Posterior cingulate gyrus (tissue), 11 donors: ENCODE measurements at regions not wholly inside any gene's neighbourhood (a gene's known extent, or its start where the extent isn't known, plus 50 kb on each side); places are given as distances from the start of the nearest gene placed in this dataset.
"Not testable (repeated sequence)": the region's sequence is repeated elsewhere in the genome, so short reads cannot be mapped to it uniquely, and the experiment has no call there.

Experiments
- DNase-seq, 10 donors: peaks; one replicate each; pipeline versions ENCODE4 v3.0.0 to v3.0.0-alpha.2; 2020 to 2021; ENCODE audit warnings: mixed read lengths in 3 of 10
- intact Hi-C: fragments of 100-400 bp; cut with DNase I; formaldehyde crosslinking; loops from one replicate; pipeline ENCODE4 v1.15.1; 2023

GRCh38 chr6:156616495-156616894 is 160.7 kb upstream of the ARID1B start:
- no peak for DNase-seq
- intact Hi-C loops = no loop called here

- DNase-seq = no peak
- intact Hi-C loops = no loop called here
Observed at GRCh38 chr6:156613996-156614395, 163.2 kb upstream of the ARID1B start.

GRCh38 chr6:156612361-156612760 is 164.8 kb upstream of the ARID1B start:
- intact Hi-C loops = no loop called here
- DNase-seq = no peak

- intact Hi-C loops = no loop called here
- DNase-seq = peak in 1 of 10 donors; percentile 73
Observed at GRCh38 chr6:156602066-156602385, 175.2 kb upstream of the ARID1B start.

DNA sequence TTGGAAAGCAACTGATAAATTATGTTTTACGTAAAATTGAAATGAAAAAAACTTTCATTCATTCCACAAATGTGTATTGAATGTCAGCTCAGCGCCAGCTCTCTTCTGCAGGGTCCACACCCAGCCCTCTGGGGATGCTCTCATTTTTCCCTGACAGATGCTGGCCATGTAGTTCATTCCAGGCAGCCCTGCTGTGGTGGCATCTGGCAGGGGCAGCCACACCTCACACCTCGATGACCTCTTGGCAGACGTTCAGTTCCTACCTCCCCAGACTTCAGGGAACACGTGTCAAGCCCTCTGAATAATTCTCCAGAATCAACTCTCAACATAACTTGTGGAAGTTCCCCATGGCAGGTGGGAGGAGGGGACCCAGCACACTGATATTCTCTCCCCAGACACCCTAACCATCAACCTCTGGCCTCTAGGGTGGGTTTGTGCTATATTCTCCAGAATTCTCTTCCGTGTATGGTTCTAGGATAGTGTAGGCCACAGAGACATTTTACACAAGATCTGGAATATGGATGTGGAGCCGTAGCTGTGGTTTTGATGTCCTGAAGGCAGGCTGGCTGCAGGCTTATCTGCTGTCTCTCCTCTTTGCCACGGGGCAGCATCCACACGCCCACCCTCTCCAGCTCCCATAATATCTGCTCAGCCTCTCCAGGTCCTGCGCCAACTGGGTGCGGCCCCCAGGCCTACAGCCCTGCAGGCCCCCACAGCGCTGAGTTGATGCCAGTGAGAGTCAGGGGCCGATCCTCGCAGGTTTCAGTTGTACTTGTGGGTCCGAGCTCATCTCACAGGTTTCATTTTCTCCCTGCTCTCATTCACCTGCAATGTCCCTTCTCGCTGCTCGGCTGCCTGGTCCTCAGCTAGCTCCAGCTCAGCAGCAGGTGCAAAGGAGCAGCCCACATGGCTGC is 175.8 kb upstream of the ARID1B start:
- no peak for DNase-seq
- intact Hi-C loops = no loop called here

DNA sequence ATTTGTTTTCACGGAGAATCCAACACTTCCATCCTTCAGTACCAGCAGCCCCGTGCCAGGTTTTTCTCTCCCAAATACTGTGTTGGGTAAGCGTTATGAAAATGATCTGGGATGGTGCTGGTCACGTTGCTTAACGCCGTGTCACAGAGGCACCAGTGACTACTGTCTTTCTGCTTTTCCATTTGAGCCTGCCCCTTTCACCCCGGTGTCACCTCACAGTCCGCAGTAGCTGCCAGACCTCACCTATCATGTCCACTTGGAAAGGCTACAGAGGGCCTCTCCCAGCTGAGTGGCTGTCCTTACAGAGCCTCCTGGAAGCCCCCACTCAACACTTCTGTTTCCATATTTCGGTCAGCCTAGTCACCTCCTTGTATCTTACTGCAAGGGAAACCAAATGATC is 176.5 kb upstream of the ARID1B start:
- intact Hi-C loops = no loop called here
- DNase-seq = no peak

DNA sequence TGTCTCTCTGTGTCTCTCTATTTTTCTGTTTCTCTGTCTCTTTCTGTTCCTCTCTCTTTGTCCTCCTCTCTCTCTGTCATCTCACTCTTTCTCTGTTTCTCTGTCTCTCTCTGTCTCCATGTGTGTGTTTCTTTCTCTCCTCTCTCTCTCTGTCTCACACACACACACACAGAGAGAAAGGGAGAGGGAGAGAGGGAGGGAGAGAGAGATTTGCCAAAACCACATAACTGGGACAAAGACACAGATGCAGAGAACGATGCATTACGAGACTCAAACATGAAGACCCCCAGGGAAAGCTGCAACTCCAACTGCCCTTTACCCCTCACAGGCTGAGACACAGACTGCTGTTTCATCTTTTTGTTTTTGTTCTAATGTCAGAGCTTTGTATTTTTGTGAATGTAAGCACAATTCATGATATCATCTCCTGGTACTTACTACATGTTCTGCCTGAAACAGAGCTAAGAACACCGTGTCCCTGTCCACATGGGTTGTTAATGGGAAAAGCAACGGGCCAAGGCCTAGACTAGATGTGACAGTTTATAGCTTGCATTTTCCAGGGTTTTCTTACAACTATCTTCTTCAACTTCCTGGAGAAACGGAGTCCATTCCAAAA is 177.1 kb upstream of the ARID1B start:
- no peak for DNase-seq

DNA sequence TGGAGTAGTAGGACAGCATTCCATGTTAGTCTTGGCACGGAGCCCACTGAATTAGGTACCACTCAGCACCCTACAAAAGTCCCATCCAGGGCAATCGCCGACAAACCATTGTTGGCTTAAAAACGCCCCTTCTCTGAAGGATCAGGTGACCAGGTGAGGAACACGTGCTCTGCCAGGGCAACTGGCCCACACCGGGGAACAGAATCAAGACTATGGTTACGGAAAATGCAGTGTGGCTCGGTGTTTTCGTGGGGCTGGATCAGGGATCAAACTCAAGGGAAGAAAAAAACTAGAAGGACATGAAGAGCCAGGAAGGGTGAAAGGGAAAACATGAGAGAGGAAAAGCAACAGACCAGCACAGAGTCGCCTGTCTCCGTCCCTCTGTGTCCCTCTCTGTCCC is 177.8 kb upstream of the ARID1B start:
- DNase-seq = peak in 1 of 10 donors; percentile 77
- intact Hi-C loops = no loop called here

More for the DNA sequence above, 177.1 kb upstream of the ARID1B start:
- intact Hi-C loops = no loop called here

GRCh38 chr6:156598855-156599180 is 178.4 kb upstream of the ARID1B start:
- DNase-seq = no peak
- intact Hi-C loops = no loop called here

GRCh38 chr6:156598071-156598854 is 178.9 kb upstream of the ARID1B start:
- intact Hi-C loops = no loop called here
- DNase-seq = no peak

GRCh38 chr6:156597095-156597494 is 180.1 kb upstream of the ARID1B start:
- intact Hi-C loops = no loop called here

DNA sequence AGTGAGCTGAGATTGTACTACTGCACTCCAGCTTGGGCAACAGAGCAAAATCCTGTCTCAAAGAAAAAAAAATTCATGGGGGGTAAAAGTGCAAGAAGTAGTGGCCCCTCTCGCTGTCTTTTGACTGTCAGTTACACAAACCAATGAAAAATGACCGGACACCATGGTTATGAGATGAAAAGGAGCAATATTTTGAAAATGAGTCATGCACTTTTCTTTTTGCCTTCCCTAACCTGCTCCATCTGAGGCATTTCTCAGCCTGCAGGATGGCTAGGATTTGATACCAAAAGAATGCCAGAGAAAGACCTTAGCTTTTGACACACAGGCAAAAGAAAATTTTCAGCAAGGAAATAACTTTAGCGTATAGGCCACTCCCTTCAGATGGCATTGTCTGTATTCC is 181.7 kb upstream of the ARID1B start:
- no peak for DNase-seq
- intact Hi-C loops = no loop called here

More at GRCh38 chr6:156597095-156597494, 180.1 kb upstream of the ARID1B start:
- no peak for DNase-seq

GRCh38 chr6:156593893-156594292 is 183.3 kb upstream of the ARID1B start:
- no peak for DNase-seq

DNA sequence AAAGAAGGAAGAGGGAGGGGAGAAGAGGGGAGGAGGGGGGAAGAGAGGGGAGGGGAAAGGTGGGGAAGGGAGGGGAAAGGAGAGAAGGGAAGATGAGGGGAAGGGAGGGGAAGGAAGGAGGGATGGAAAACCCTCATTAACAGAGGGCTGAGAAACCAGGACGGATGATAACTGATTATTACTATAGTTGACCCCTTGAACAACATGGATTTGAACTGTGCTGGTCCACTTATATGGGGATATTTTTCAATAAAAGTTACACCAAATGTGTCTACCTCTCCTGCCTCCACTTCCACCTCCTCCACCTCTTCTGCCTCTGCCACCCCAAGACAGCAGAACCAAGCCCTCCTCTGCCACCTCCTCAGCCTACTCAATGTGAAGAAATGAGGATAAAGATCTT is 184.1 kb upstream of the ARID1B start:
- intact Hi-C loops = no loop called here
- DNase-seq = no peak

More at GRCh38 chr6:156593893-156594292, 183.3 kb upstream of the ARID1B start:
- intact Hi-C loops = no loop called here

DNA sequence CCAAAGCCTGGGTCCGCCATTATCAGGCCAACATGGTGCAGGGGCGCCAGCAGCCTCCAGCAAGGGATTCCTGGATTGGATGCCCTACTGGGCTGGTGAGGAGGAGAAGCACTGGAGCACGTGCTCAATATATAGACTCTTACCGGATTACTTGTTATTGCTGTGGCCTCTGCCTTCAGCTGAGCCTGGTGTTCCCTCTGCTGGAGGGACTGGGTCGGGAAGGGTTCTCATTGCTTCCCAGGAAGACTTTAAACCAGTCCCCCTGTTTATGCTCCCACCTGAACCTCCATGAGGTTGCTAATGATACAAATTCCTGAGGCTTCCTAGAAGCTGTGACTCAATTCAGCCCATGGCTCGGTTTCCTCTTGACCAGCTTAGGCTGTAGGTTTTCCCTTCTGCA is 186.7 kb upstream of the ARID1B start:
- intact Hi-C loops = no loop called here

GRCh38 chr6:156589281-156589680 is 187.9 kb upstream of the ARID1B start:
- intact Hi-C loops = no loop called here
- DNase-seq = no peak

More for the DNA sequence above, 186.7 kb upstream of the ARID1B start:
- DNase-seq = no peak

DNA sequence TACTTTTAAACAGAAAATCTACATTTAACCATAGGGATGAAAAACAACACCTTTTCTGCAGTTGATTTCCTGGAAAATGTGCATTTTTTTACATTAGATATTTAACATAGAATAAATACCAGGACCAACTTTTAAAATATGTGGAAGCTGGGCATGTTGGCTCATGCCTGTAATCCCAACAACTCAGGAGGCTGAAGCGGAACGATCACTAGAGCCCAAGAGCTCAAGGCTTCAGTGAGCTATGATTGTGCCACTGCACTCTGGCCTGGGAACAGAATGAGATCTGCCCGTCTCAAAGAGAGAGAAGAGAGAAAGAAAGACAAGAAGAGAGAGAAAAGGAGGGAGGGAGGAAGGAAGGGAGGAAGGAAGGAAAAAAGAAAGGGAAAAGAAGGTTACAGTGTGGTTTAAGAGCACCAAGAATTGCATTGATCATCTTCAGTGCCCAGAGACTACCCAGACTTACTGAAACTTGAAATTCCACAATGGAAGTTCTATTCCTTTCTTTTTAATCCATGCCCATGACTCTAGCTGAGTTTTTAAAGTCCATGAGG is 189.4 kb upstream of the ARID1B start:
- no peak for DNase-seq
- intact Hi-C loops = no loop called here

DNA sequence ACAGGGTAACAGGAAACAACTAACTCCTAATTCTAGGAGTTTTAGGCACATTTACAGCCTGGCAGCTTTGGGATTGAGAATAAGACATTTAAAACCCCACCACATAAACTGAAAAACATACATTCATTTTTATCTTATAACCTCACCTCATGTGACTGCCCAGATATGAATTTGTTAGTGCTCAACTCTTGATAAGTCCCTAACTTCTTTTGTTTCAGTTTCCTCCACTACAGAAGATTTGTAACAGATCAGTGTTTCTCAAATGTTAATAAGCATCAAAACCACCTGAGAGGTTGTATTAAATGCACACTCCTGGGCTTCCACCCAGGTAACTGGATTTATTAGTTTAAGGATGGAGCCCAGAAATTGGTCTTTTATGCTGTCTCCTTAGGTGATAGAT is 190.1 kb upstream of the ARID1B start:
- no peak for DNase-seq
- intact Hi-C loops = no loop called here

DNA sequence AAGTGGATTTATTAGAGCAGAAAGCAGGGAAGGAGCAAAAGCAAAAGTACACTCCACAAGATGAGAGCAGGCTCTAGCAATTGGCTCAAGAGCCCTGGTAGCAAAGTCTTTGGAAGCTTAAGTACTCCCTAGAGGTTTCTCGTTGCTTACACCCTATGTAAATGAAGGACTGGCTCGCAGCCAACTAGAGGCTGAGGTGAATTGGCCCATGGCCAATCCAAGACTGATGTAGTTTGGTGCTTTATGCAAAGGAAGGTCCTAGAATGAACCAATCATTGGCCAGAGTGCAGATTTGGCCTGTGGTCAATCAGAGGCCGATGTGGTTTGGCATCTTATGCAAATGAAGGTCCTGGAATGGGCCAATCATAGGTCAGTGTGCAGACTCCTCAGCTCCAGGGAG is 191.3 kb upstream of the ARID1B start:
- intact Hi-C loops = no loop called here
- DNase-seq = no peak

DNA sequence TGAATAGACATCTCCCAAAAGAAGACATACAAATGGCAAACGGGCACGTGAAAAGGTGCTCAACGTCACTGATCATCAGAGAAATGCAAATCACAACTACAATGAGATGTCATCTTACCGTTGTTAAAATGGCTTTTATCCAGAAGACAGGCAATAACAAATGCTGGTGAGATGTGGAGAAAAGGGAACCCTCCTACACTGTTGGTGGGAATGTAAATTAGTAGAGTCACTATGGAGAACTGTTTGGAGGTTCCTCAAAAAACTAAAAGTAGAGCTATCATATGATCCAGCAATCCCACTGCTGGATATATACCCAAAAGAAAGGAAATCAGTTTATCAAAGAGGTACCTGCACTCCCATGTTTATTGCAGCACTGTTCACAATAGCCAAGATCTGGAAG is 193.1 kb upstream of the ARID1B start:
- intact Hi-C loops, DNase-seq: not testable (repeated sequence)

GRCh38 chr6:156583083-156583482 is 194.1 kb upstream of the ARID1B start:
- DNase-seq = no peak
- intact Hi-C loops = no loop called here
